Glomerular visceral epithelial cell (primary cell): ENCODE measurements at regions not wholly inside any gene's neighbourhood (a gene's known extent, or its start where the extent isn't known, plus 50 kb on each side); places are given as distances from the start of the nearest gene placed in this dataset.

Source experiments
- DNase-seq: peaks from one replicate; pipeline ENCODE4 v3.0.0-alpha.2; 2016; ENCODE audit errors: extremely low spot score

DNA sequence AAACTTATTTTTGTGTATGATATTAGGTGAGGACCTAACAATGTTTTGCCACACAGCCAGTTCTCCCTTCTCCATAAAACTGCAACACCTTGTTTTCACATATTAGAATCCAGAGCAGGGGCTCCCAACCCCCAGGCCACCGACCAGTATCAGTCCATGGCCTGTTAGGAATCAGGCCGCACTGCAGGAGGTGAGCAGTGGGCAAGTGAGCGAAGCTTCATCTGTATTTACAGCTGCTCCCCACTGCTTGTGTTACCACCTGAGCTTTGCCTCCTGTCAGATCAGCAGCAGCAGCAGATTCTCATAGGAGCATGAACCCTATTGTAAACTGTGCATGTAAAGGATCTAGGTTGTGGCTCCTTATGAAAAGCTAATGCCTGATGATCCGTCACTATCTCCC is 185.9 kb upstream of the NSMCE3 start:
- no peak for DNase-seq

DNA sequence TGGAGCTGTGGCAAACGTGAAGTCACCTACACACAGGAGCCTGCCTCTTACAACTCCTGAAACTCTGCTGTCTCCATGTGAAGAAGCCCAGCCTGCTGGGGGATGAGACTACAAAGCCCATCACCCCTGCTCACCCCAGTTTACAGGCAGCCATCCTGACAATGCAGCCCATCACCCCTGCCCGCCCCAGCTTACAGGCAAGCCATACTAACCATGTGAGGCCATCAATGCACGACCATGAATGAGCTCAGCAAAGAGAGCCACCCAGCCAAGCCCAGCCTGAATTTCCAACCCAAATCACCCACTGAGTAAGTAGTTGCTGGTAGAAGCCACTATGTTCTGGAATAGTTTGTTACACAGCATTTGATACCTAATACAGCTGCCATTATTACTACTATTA is 185.4 kb upstream of the NSMCE3 start:
- DNase-seq, result no peak

DNA sequence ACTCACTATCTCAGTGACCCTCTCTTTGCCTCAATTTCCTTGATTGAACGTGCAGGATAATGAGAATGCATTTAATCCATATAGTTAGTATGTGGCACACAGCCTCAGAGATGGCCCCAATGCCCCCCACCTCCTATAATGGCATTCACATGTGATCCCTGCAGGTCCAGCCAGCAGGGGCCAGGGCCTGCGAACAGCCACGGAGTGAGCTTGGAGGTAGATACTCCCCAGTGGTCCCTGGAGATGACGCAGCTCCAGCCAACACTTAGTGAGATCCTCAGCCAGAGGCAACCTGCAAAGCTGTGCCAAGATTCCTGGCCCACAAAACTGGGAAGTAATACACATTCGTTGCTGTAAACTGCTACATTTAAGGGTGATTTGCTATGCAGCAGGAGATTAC is 184.9 kb upstream of the NSMCE3 start:
- no peak for DNase-seq

DNA sequence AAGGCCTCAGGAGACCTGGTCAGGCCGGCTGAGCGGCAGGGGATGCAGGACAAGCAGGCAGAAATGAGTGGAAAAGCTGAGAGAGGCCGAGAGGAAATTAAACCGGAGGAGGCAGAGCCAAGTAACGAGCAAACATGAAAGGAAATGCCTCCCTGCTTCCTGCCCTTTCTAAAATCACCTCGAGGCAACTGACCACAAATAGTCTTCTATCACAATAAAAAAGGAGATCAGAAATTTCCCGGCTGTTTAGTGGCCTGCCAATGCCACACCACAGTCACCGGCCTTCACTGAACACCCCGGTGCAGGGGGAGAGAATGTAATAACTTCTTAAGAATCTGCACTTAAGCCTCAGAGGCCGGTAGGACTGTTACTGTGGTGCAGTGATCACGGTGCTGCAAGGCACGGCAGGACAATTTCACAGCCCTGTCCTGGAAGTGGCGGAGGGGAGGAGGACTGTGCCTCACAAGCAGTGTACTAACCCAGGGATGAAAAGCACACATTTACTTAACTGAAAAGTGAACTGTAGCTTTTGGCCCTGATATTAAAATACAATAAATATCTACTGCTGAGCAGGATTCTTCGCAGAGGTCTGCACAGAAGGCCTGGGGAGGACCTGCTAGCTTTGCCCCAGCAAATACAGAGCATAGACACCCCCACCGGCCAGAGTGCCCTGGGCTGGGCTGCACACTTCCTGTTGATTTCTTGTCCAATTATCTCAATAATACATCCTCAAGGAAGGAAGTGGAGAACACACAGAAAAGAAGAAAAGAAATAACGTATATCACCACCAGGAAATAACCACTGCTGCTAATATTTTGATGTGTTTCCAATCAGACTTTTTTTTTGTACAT is 183.5 kb upstream of the NSMCE3 start:
- DNase-seq, result no peak

DNA sequence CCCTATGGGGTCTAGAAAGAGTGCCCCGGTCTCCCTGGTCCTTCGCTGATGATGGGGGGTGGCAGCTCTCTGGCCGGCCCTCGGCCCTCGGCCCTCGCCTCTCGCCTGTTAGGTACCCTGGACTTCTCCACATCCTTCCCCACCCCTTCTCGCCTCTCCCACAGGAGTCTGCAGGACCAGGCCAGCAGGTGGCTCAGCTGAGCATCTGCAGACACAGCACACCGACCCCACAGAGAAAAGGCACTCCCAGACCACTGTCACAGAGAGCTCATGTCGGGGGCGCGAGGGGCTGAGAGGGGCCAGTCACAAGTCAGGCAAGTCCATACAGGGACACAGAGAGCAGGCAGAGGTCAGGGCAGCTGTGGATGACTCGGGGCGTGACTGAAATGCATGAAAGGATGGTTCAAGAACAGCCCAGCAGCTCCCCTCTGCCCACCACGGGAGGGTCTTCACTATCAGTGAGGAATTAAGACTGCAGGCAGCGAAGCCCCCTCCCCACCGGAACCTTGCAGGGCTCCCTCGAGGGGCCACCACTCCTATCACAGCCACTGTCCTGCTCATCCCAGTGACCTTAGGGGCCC is 181.7 kb upstream of the NSMCE3 start:
- DNase-seq, result peak; percentile 8

DNA sequence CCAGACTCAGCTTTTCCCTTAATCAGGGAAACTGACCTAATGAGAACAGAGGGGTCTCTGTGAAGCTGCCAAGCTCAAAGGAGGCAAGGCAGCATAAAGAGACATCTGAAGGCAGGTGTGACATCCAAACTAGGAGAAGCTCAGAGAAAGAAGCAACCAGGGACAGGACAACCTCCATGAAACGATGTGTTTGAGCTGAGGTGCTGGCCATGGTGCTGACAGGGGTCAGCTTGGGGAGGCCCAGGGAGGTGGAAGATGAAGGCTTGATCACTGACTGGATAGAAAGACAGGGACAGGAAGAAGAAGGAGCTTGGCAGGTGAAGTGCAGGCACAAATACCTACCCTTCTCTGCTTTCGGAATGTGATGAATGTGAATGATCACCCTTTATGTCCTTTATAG is 179.5 kb upstream of the NSMCE3 start:
- peak; percentile 5 for DNase-seq

DNA sequence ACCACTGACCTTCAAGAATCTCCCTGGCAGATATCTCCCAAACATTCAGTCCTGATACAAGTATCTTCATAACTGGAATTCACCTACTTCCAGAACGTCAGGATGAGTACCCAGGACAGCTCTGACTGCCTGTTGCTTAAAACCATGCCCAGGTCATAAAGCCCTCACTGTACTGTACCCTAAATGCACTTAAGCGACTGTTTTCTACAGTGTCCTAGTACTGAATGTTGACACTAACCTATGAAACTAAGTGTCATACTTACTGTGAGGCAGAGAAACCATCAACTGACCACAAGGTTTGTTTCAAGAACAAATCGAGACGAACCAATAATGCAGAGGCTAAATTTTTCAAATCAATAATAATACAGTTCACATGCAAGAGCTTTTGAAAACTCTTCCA is 178.7 kb upstream of the NSMCE3 start:
- no peak for DNase-seq

DNA sequence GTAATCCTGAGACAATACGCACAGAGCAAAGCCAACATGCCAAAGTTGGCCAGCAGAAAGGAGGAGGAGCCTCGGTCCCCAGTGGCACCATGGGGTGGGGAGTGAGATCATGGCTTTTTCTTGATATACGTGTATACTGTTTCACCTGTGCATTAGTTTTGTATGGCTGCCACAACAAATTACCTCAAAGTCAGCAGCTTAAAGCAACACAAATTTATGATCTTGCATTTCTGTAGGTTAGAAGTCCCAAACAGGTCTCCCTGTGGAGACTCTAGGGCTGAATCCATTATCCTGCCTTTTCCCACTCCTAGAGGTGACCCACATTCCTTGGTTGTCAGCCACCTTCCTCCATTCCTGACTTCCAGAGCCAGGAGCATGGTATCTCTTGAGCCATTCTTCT is 176.9 kb upstream of the NSMCE3 start:
- no peak for DNase-seq

DNA sequence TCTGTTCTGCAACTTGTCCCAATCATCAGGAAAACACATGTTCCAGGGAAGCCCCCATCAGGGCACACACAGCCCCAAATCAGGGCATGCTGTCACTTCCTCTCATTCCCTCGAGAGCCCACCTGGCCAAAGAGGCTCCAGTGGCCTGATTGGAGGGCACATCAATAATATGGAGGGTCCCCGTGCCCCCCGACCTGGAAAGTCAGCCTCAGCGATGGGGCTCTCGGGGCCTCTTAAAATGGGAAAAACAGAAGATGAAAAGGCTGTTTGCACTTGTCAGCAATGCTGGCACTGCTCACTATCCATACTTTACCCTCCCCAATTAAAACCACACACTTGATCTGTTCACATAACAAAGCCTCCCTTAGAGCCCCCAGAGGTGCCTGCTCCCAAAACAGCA is 172.9 kb upstream of the NSMCE3 start:
- no peak for DNase-seq

DNA sequence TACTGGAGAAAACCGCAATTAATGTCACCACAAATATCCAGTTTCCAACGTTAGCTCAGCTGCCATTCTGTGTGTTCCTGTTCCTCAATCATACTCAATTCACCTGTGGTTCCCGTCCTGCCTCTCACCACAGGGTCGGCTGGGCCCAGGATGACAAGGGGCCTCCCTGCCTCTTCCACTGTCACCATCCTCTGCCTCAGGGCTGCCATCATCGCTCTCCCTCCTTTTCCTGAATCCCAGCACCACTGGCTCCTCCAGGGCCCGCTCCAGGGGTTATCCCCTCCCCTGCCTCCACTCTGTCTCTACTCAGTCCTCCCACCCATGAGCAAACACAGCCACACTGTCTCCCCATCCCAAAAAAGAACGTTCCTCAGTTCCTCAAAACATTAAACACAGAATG is 170.9 kb upstream of the NSMCE3 start:
- DNase-seq, result no peak

DNA sequence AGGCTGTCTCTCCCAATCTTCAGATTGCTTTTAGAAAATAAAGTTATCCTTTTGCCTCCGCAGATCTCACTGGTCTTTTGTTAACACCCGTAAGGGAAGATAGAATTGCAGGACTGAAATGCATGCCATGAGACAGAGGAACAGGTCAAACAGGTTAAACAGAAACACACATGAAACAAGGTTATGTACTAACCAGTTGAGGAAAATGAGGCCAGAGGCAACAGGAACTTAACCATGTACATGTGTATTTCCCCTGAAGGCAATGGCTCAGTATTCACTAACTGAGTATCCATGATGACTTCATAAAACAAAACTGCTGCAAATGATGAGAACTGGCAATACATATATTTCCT is 169.1 kb upstream of the NSMCE3 start:
- DNase-seq, result no peak

DNA sequence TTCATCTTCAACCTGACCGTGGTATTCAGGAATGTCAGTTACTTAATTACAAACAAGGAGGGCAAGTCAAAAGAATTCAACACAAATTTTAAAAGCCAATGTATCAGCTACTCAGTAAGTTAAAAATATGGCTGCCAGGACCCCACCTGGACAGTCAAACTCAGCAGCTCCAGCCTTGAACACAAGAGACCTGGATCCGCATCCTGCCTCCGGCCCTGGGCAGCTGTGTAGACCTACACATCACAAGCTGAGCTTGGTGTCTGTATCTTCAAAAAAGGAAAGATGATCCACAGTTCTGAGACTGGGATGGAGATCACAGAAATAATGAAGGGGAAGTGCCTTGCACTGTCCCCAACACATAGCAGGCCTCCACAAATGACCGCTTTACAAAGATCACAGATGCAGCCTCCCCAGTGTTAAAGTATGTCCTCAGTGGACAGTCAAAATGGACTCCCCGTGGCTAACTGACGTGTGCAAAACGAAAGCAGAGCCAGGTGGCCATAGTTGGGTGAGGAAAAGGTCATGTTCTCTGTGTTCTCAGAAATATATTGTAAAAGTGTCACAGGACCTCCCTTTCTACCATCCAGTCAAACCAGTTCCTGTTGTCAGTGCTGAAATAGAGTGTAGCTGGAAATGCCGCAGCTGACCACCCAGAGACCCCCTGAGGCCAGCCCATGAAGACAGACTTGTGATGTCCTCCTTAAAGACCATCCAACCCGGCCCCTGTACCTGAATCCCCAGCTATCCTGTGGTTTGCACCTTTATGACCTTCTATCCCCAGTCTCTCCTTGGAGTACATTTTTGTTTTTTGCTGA is 168.5 kb upstream of the NSMCE3 start:
- no peak for DNase-seq

DNA sequence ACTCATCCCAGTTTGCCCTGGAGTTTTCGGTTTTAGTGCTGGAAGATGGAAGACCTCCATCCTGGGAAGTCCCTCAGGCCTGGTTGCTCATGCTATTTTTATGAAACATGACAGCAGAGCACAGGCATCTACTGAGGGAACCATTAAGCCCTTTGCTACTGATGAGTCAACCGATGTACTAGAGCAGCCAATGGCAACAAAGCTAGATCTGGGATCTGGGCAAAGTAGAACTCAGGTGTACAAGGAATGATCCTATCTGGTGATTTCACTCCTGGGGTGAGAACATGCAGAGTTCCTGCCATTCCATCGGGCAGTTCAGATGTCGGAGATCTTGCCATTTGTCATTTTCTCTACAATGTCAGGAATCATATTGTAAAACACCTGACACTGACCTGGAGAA is 166.2 kb upstream of the NSMCE3 start:
- peak; percentile 20 for DNase-seq

DNA sequence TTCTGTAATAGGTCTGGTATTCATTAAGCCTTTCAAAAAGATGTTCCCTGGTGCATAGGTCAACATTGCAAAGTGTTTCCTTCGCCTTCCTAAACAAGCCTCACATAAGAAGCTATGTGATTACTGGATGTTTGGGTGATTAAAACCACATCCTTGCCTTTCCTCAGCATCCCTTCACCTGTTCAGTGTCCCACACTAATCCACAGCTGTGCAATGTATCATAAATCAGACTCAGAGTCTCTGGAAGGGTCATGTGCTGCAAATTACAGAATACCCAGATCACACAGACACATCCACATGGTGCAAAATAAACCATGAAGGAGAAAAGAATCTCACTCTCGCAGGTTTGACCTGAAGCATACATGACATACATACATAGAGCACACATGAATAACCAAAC is 164.7 kb upstream of the NSMCE3 start:
- no peak for DNase-seq

DNA sequence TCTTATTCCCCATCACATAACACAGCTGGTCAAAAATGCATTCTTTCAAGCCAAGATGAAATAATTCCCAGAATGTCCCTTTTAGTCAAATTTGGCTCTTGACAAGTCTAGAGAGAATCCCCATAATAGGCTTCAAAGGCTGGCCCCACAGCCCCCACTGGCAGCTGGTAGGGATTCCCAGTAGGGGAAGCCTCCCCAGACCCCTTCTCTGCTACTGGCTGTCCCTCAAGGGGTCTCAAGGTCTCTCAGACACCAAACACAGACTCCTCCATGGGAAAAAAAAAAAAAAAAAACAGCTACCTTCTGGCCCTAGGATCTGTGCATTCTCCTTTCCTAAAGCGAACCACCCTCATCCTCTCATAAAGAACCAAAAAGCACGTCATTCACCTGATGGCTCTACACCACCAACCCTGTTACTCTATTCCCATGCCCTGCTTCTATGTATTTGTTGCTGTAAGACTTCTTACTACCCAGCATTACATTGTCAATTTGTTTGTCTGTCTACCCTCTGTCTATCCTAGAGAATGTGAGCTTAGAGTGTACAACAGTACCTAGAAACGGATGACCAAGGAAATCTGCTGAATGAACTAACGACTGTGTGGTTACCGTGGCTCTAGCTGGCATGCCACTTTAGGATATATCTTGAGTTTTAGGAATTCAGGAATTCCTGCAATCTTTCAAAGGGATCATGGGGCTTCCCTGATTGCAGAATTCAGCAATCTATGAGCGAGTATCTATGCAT is 164.1 kb upstream of the NSMCE3 start:
- no peak for DNase-seq

DNA sequence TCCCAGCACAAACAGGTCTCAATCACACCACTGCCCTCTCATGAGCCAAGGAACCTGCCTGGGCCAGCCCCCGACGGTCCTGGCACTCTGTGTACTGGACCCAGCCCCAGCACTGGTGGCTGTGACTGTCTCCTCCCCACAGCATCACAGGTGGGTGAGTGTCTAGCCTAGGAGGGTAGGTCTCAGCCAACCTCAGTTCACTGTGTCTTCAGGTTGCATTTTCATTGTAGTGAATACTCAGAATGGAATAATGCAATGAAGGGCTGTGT is 163.4 kb upstream of the NSMCE3 start:
- no peak for DNase-seq

DNA sequence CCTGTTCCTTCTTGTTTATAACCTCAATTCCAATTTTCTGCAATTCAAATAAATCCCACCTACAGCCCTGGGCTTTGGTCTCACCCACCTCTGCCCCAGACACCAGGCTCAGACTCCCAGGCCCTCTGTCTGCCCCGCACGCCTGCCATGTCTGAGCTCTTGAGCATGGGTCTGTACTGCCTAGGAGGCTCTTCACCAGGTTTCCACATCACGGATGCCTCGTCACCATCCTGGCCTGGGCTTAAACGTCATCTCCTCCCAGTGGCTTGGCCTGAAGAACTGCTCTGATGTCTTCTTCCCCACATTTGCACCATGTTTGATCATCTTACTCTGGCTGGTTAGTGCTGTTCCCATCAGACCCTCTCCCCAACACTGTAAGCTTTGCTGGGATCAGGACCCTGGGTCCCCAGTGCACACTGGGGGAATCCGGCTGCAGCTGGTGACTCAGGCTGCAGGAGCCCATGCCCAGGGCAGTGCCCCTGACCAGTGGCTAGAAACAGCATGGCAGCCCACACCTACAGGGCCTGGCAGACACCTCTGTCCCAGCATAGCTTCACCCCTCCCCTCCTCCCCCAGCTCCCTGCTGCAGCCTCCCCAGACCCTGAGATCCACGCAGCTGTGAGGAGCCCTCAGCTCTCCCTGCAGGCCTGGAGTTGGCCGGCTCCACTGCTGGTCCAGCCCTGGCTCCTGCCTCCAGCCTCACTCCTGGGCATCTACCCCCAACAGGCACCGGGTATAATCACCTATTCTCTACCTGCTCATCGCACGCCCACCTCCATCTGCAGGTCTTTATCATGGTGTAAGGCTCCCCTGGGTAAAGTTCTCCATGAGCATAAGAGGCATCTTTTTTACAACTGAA is 162.8 kb upstream of the NSMCE3 start:
- no peak for DNase-seq

DNA sequence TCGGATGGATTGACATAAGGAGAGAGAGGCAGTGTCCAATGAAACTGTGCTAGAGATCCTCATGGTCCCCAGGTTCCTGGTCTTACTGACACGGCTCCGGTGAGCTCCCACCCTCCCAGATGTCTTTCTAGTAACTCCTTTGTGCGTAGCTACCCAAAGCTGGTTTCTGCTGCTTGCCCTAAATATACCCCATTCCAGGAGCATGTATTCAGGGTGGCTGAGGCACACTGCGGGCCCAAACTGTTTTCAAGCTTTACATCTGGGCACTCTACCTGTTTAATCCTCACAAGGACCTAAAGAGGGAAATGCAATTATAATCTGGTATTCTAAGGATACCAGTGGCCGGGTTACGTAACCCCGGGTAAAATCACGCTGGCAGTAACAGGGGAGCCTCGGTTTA is 161.2 kb upstream of the NSMCE3 start:
- DNase-seq, result no peak

DNA sequence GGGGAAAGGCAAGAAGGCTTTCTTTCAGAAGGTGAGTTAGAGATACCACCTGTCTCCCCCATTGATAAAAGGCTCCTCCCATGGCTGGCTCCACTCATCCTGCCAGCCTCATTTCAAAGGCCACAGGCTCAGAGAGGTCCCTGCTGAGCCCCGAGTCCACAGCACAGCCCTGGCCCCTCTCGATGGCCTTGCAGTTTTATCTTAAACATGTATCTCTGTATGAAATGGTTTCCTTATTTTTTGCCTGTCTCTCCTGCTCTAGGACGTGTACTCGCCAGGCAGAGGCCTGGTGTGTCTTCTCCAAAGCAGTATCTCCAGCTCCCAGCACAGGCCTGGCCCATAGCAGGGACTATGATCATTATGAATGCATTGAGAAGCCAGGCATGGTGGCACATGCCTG is 160.5 kb upstream of the NSMCE3 start:
- DNase-seq, result no peak

DNA sequence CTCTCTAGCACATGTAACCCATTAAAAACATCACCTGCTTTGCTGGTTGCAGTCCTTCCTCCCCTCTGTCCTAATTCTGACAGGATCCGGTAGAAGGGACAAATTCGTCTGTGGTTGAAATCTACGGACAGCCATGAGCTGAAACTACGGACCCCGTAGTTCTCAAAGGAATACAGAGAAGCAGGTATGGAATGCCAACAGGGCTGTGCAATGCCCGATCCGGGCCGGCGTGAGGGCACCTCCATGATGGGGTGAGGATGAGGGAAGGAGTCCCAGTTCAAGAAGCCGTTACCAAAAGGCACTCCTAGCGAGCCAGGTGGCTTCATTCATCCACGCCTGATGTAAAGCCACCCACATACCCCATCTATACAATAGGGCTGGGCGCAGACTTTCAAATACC is 160.0 kb upstream of the NSMCE3 start:
- no peak for DNase-seq

DNA sequence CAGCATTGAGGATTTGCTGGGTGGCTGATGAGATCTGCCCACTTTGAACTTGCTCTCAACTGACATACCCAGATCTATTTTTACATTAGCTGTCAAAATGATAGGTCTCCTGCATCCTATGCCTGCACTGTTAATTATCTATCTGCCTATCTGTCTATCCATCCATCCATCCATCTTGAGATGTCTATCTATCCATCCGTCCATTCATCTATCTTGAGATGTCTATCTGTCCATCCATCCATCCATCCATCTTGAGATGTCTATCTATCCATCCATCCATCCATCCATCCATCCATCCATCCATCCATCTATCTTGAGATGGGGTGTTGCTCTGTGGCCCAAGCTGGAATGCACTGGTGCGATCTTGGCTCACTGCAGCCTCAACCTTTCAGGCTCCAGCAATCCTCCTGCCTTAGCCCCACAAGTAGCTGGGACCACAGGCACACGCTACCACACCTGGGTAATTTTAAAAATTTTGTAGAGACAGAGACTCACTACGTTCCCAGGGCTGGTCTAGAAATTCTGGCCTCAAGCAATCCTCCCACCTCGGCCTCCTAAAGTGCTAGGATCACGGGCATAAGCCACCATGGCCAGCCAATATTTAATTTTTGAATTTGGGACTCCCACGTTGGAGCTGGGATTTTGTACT is 159.4 kb upstream of the NSMCE3 start:
- no peak for DNase-seq
